ENCODE measurements at regions not wholly inside any gene's neighbourhood (a gene's known extent, or its start where the extent isn't known, plus 50 kb on each side); places are given as distances from the start of the nearest gene placed in this dataset.
A peak's percentile ranks its signal among the peaks of the same experiment; 100 is the strongest.

GRCh38 chr10:1923586-1923985 lies 186.3 kb upstream of the ADARB2 start:
- Histone ChIP-seq H3K36me3 (no peaks in the 10 kb centered on the region), H3K27ac (no peak overlapping the region), H3K9me3 (no peaks in the 10 kb centered on the region), H3K27me3 (no peaks in the 10 kb centered on the region), H3K4me1 (no peaks in the 10 kb centered on the region), H3K4me3 (no peak overlapping the region)
- TF ChIP-seq CTCF (IDR thresholded peaks at IDR 0.05): no peak
- intact Hi-C loops (cut with DNase I): no loop called here
- ATAC-seq: no peak
- DNase-seq: no peak

- Histone ChIP-seq H3K9me3 (no peaks in the 10 kb centered on the region), H3K27me3 (no peaks in the 10 kb centered on the region), H3K27ac (no peak overlapping the region), H3K4me3 (no peak overlapping the region), H3K36me3 (no peaks in the 10 kb centered on the region), H3K4me1 (no peaks in the 10 kb centered on the region)
- intact Hi-C loops (cut with DNase I): no loop called here
- ATAC-seq (no peak), DNase-seq (peak in 1 of 4 donors; percentile 10)
- TF ChIP-seq CTCF (IDR thresholded peaks at IDR 0.05): no peak
Measured at GRCh38 chr10:1920941-1921340, 183.6 kb upstream of the ADARB2 start.

GRCh38 chr10:1920127-1920526 lies 182.8 kb upstream of the ADARB2 start:
- H3K27ac ChIP-seq: no peak overlapping the region
- ATAC-seq: no peak
- TF ChIP-seq CTCF (IDR thresholded peaks at IDR 0.05): no peak
- intact Hi-C loops (cut with DNase I): no loop called here
- DNase-seq: no peak
- no peaks in the 10 kb centered on the region for H3K4me1 ChIP-seq
- no peaks in the 10 kb centered on the region for H3K9me3 ChIP-seq
- H3K36me3 ChIP-seq: no peaks in the 10 kb centered on the region
- H3K27me3 ChIP-seq: no peaks in the 10 kb centered on the region
- H3K4me3 ChIP-seq: no peak overlapping the region

- H3K9me3 ChIP-seq: no peaks in the 10 kb centered on the region
- H3K27ac ChIP-seq: no peak overlapping the region
- no peak overlapping the region for H3K4me3 ChIP-seq
- DNase-seq (no peak), ATAC-seq (no peak)
- intact Hi-C loops (cut with DNase I): no loop called here
- H3K27me3 ChIP-seq: no peaks in the 10 kb centered on the region
- H3K4me1 ChIP-seq: no peaks in the 10 kb centered on the region
- H3K36me3 ChIP-seq: no peaks in the 10 kb centered on the region
- no peak for TF ChIP-seq CTCF (IDR thresholded peaks at IDR 0.05)
Measured at GRCh38 chr10:1911771-1912170, 174.4 kb upstream of the ADARB2 start.

GRCh38 chr10:1903982-1904381 lies 166.7 kb upstream of the ADARB2 start:
- Histone ChIP-seq H3K27me3 (no peaks in the 10 kb centered on the region), H3K4me3 (no peak overlapping the region), H3K4me1 (no peaks in the 10 kb centered on the region), H3K9me3 (peaks cover 0 to 7% of the 10 kb centered on the region in 2 donors), H3K27ac (no peak overlapping the region), H3K36me3 (no peaks in the 10 kb centered on the region)
- no peak for TF ChIP-seq CTCF (IDR thresholded peaks at IDR 0.05)
- intact Hi-C loops (cut with DNase I): no loop called here
- ATAC-seq: no peak
- no peak for DNase-seq
